NT2/D1 (cell line): ENCODE measurements at regions not wholly inside any gene's neighbourhood (a gene's known extent, or its start where the extent isn't known, plus 50 kb on each side); places are given as distances from the start of the nearest gene placed in this dataset.

Experiments
- SUZ12 ChIP-seq: IDR thresholded peaks from 2 replicates; pipeline ENCODE4 v1.6.1; 2011; ENCODE audit not compliant: insufficient read length, insufficient read depth; ENCODE audit errors: extremely low read depth
- YY1 ChIP-seq: IDR thresholded peaks from 2 replicates; pipeline ENCODE4 v1.6.1; 2011; ENCODE audit not compliant: insufficient read length, insufficient read depth
- ZNF274 ChIP-seq: IDR thresholded peaks from 2 replicates; pipeline ENCODE4 v1.6.1; 2011; ENCODE audit warnings: mild to moderate bottlenecking, low read depth, low read length

DNA sequence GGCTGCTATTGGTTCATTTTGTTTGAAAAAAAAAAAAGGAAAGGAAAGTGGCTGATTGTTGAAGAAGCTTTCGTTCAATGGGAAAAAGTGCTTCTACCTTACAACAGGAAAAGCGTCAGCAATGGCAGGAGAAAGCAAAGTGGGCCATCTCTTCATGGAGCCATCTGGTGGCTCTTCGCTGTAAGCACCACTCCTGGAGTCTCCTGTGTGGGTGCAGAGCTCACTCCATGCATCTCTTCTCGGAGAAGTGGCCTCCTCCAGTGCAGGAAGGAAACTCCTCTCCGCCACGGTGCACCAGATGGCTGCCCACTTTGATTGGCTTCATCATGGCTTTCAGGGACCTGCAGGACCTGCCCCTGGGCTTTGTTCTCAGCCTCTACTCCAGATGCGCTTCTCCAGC lies 250.9 kb downstream of the PTEN start:
- TF ChIP-seq ZNF274: no peak
- TF ChIP-seq YY1: no peak
- TF ChIP-seq SUZ12: no peak
